Panc1 (cell line): ENCODE measurements at regions not wholly inside any gene's neighbourhood (a gene's known extent, or its start where the extent isn't known, plus 50 kb on each side); places are given as distances from the start of the nearest gene placed in this dataset.

Experiments used
- ATAC-seq: fragments of 200-7000 bp; cut with Tn5 transposase; 2 replicates; pipeline ENCODE4 v1.9.1; 2020; ENCODE audit warnings: mild to moderate bottlenecking, moderate library complexity
- BruUV-seq: library from RNA; stranded (reverse); fragments of 400-500 nt; replicated peaks from 2 replicates; lab custom pipeline; 2021; lab: Mats Ljungman, UMichigan
- CTCF ChIA-PET: fragments of 300-600 bp; sonication (Branson Sonifier 250); formaldehyde crosslinking; loops from one replicate; lab custom pipeline; 2022; ENCODE audit warnings: antibody characterized with exemption; lab: Charles Lee
- POLR2A ChIA-PET: fragments of 300-600 bp; sonication (Branson Sonifier 250); formaldehyde crosslinking; loops from one replicate; lab custom pipeline; 2022; ENCODE audit warnings: antibody characterized with exemption; lab: Charles Lee
- DNase-seq: peaks from one replicate; pipeline ENCODE4 v3.0.0-alpha.2; 2010; ENCODE audit warnings: low read depth, low spot score
- H3K27ac ChIP-seq: 2 replicates; pipeline ENCODE4 v1.5.1; 2011; ENCODE audit warnings: mild to moderate bottlenecking, low read length, inconsistent platforms
- H3K27me3 ChIP-seq: fragments of 200-500 bp; sonication (Bioruptor generic); 2 replicates; pipeline ENCODE4 v1.6.0; 2014; ENCODE audit warnings: low read length, inconsistent platforms; ENCODE audit not compliant: control insufficient read depth, insufficient read depth
- H3K36me3 ChIP-seq: fragments of 200-500 bp; sonication (Bioruptor generic); 2 replicates; pipeline ENCODE4 v1.5.1; 2014; ENCODE audit warnings: inconsistent platforms, mild to moderate bottlenecking, low read length, moderate library complexity; ENCODE audit not compliant: control insufficient read depth, insufficient read depth
- H3K4me1 ChIP-seq: 2 replicates; pipeline ENCODE4 v1.5.1; 2011; ENCODE audit warnings: inconsistent platforms, mild to moderate bottlenecking, low read length, moderate library complexity; ENCODE audit not compliant: control insufficient read depth, insufficient read depth
- H3K4me3 ChIP-seq, 2 experiments: 2 replicates each; pipeline ENCODE4 v1.5.1; 2011 to 2012; ENCODE audit warnings: low read depth in 2 of 2, low read length in 2 of 2, mild to moderate bottlenecking in 2 of 2, inconsistent platforms in 1 of 2, moderate library complexity in 1 of 2
- H3K9me3 ChIP-seq: fragments of 200-500 bp; sonication (Bioruptor generic); 2 replicates; pipeline ENCODE4 v1.5.1; 2014; ENCODE audit warnings: low read depth, mild to moderate bottlenecking, inconsistent platforms, low read length, moderate library complexity; ENCODE audit not compliant: control insufficient read depth, insufficient read depth
- CTCF ChIP-seq: fragments of 450-650 bp; IDR thresholded peaks from 2 replicates; pipeline ENCODE4 v1.5.1; 2017; ENCODE audit warnings: mild to moderate bottlenecking
- POLR2AphosphoS5 ChIP-seq: IDR thresholded peaks from 2 replicates; pipeline ENCODE4 v1.6.1; 2012; ENCODE audit warnings: mild to moderate bottlenecking, low read depth, low read length, moderate library complexity
- SIN3A ChIP-seq: IDR thresholded peaks from 2 replicates; pipeline ENCODE4 v1.6.1; 2012; ENCODE audit warnings: low read depth, mild to moderate bottlenecking, low read length, moderate library complexity, borderline replicate concordance; ENCODE audit not compliant: insufficient read depth
- TCF7L2 ChIP-seq: IDR thresholded peaks from 2 replicates; pipeline ENCODE4 v1.6.1; 2011; ENCODE audit warnings: mild to moderate bottlenecking, low read depth, low read length, inconsistent platforms
- in situ Hi-C: cut with HindIII; loops from 2 replicates; pipeline ENCODE4 v1.10.0; 2016; ENCODE audit warnings: low sequenced_read_pairs, low pct_unique_long_range_greater_than_20kb
- intact Hi-C: fragments of 100-400 bp; cut with micrococcal nuclease; formaldehyde crosslinking; loops from one replicate; pipeline ENCODE4 v1.10.0; 2022; ENCODE audit not compliant: unreplicated experiment
- TF ChIP-seq, protein P1 (sequence below), 2 experiments: IDR thresholded peaks; 2 replicates each; pipeline ENCODE4 v1.6.1; 2011 to 2012; ENCODE audit warnings: low read depth in 2 of 2, control low read depth in 1 of 2, low read length in 1 of 2, mild to moderate bottlenecking in 1 of 2, moderate library complexity in 1 of 2; ENCODE audit not compliant: insufficient read depth in 1 of 2

- H3K9me3 ChIP-seq = no peaks in the 10 kb centered on the region
- H3K36me3 ChIP-seq = no peaks in the 10 kb centered on the region
- no peaks in the 10 kb centered on the region for H3K27me3 ChIP-seq
- ATAC-seq (no peak), DNase-seq (no peak)
- no peak overlapping the region for H3K4me3 ChIP-seq
- ChIA-PET CTCF (no interaction called here), POLR2A (no interaction called here)
- intact Hi-C loops = no loop called here
- in situ Hi-C loops = no loop called here
- TF ChIP-seq SIN3A = no peak
- TF ChIP-seq, protein P1, sequence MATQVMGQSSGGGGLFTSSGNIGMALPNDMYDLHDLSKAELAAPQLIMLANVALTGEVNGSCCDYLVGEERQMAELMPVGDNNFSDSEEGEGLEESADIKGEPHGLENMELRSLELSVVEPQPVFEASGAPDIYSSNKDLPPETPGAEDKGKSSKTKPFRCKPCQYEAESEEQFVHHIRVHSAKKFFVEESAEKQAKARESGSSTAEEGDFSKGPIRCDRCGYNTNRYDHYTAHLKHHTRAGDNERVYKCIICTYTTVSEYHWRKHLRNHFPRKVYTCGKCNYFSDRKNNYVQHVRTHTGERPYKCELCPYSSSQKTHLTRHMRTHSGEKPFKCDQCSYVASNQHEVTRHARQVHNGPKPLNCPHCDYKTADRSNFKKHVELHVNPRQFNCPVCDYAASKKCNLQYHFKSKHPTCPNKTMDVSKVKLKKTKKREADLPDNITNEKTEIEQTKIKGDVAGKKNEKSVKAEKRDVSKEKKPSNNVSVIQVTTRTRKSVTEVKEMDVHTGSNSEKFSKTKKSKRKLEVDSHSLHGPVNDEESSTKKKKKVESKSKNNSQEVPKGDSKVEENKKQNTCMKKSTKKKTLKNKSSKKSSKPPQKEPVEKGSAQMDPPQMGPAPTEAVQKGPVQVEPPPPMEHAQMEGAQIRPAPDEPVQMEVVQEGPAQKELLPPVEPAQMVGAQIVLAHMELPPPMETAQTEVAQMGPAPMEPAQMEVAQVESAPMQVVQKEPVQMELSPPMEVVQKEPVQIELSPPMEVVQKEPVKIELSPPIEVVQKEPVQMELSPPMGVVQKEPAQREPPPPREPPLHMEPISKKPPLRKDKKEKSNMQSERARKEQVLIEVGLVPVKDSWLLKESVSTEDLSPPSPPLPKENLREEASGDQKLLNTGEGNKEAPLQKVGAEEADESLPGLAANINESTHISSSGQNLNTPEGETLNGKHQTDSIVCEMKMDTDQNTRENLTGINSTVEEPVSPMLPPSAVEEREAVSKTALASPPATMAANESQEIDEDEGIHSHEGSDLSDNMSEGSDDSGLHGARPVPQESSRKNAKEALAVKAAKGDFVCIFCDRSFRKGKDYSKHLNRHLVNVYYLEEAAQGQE (IDR thresholded peaks at IDR 0.05; ENCODE audit: insufficient read depth in 1 of 2, low read depth in 2 of 2, low read length in 1 of 2) = no peak
- TF ChIP-seq POLR2AphosphoS5 = no peak
- TF ChIP-seq TCF7L2 = no peak
- TF ChIP-seq CTCF = no peak
- no TSS peak for BruUV-seq
- H3K27ac ChIP-seq = no peak overlapping the region
- no peaks in the 10 kb centered on the region for H3K4me1 ChIP-seq
Observed at GRCh38 chr7:10824154-10824553, 149.5 kb upstream of the PHF14 start.

GRCh38 chr7:10838228-10838627, 135.4 kb upstream of the PHF14 start:
- ChIA-PET CTCF (no interaction called here), POLR2A (no interaction called here)
- BruUV-seq = no TSS peak
- ATAC-seq = no peak
- H3K36me3 ChIP-seq = no peaks in the 10 kb centered on the region
- intact Hi-C loops (no loop called here), in situ Hi-C loops (no loop called here)
- H3K4me3 ChIP-seq = no peak overlapping the region
- no peaks in the 10 kb centered on the region for H3K4me1 ChIP-seq
- TF ChIP-seq TCF7L2 (no peak), SIN3A (no peak), CTCF (no peak), POLR2AphosphoS5 (no peak)
- TF ChIP-seq, protein P1 (IDR thresholded peaks at IDR 0.05; ENCODE audit: insufficient read depth in 1 of 2, low read depth in 2 of 2, low read length in 1 of 2) = no peak
- no peak overlapping the region for H3K27ac ChIP-seq
- no peaks in the 10 kb centered on the region for H3K27me3 ChIP-seq
- DNase-seq = no peak
- no peaks in the 10 kb centered on the region for H3K9me3 ChIP-seq
